Gastrocnemius medialis (tissue), 4 donors: ENCODE measurements at regions not wholly inside any gene's neighbourhood (a gene's known extent, or its start where the extent isn't known, plus 50 kb on each side); places are given as distances from the start of the nearest gene placed in this dataset.
"Not testable (repeated sequence)": the region's sequence is repeated elsewhere in the genome, so short reads cannot be mapped to it uniquely, and the experiment has no call there.

ENCODE experiments used
- ATAC-seq, 2 donors: fragments of 150-250 bp; one replicate each; pipeline ENCODE4 v1.9.1; 2016
- DNase-seq, 2 donors: peaks; one replicate each; pipeline ENCODE4 v3.0.0-alpha.2; 2019
- H3K27ac ChIP-seq, 4 donors: fragments of 200-600 bp; sonication (generic); 1 replicate in 1 of 4; 2 replicates in 3 of 4; pipeline ENCODE4 v1.5.1; 2016 to 2018; ENCODE audit warnings: mild to moderate bottlenecking in 2 of 4, moderate library complexity in 1 of 4
- H3K27me3 ChIP-seq, 3 donors: fragments of 200-600 bp; sonication (generic) in 2 of 3; 1 replicate in 1 of 3; 2 replicates in 2 of 3; pipeline versions ENCODE4 v1.5.1 to v1.6.0; 2016 to 2019; ENCODE audit warnings: mild to moderate bottlenecking in 1 of 3, moderate library complexity in 1 of 3
- H3K36me3 ChIP-seq, 2 donors: fragments of 200-600 bp; sonication (generic) in 1 of 2; one replicate each; pipeline ENCODE4 v1.5.1; 2017 to 2018
- H3K4me1 ChIP-seq, 2 donors: fragments of 200-600 bp; sonication (generic) in 1 of 2; one replicate each; pipeline ENCODE4 v1.5.1; 2016 to 2017; ENCODE audit warnings: mild to moderate bottlenecking in 2 of 2
- H3K4me3 ChIP-seq, 4 donors: fragments of 200-600 bp; sonication (generic) in 3 of 4; 1 replicate in 1 of 4; 2 replicates in 3 of 4; pipeline ENCODE4 v1.5.1; 2016 to 2019; ENCODE audit warnings: mild to moderate bottlenecking in 2 of 4
- H3K9me3 ChIP-seq, 3 donors: fragments of 200-600 bp; sonication (generic) in 2 of 3; 1 replicate in 1 of 3; 2 replicates in 2 of 3; pipeline ENCODE4 v1.5.1; 2016 to 2019
- CTCF ChIP-seq, 5 experiments: fragments of 450-650 bp in 3 of 5; fragments of 200-600 bp in 2 of 5; sonication (generic) in 2 of 5; IDR thresholded peaks in 4 of 5; conservative IDR thresholded peaks in 1 of 5; 1 replicate in 4 of 5; 2 replicates in 1 of 5; pipeline ENCODE4 v1.5.1; 2016 to 2019; ENCODE audit warnings: antibody characterized with exemption in 5 of 5, mild to moderate bottlenecking in 3 of 5, moderate library complexity in 3 of 5
- POLR2A ChIP-seq, 2 donors: fragments of 450-650 bp; IDR thresholded peaks; one replicate each; pipeline ENCODE4 v1.6.1; 2017; ENCODE audit warnings: antibody characterized with exemption in 2 of 2, mild to moderate bottlenecking in 2 of 2, moderate library complexity in 2 of 2
- in situ Hi-C, 4 donors: fragments of 200-750 bp; cut with MboI; loops; one replicate each; pipeline versions ENCODE4 v1.15.0 to v1.8.0; 2017; ENCODE audit warnings: low sequenced_read_pairs in 4 of 4
- intact Hi-C: fragments of 100-400 bp; cut with DNase I; formaldehyde crosslinking; loops from one replicate; pipeline ENCODE4 v1.15.1; 2023; ENCODE audit warnings: low total_unique reads

- no peak overlapping the region for H3K4me3 ChIP-seq
- DNase-seq (no peak), ATAC-seq (no peak)
- in situ Hi-C loops (no loop called here), intact Hi-C loops (no loop called here)
- no peaks in the 10 kb centered on the region for H3K4me1 ChIP-seq
- no peak overlapping the region for H3K27ac ChIP-seq
- no peaks in the 10 kb centered on the region for H3K27me3 ChIP-seq
- no peaks in the 10 kb centered on the region for H3K9me3 ChIP-seq
- no peaks in the 10 kb centered on the region for H3K36me3 ChIP-seq
- TF ChIP-seq POLR2A (IDR thresholded peaks at IDR 0.05) (no peak), CTCF (IDR thresholded peaks at IDR 0.05 in 4 of 5, conservative IDR thresholded peaks at IDR 0.05 in 1 of 5) (no peak)
Measured at GRCh38 chr3:153502682-153503081, 340.7 kb downstream of the RAP2B start.

- in situ Hi-C loops (no loop called here), intact Hi-C loops (no loop called here)
- TF ChIP-seq CTCF (IDR thresholded peaks at IDR 0.05 in 4 of 5, conservative IDR thresholded peaks at IDR 0.05 in 1 of 5) (no peak), POLR2A (IDR thresholded peaks at IDR 0.05) (no peak)
Measured at GRCh38 chr3:153503873-153504272, 341.8 kb downstream of the RAP2B start.

GRCh38 chr3:153506205-153506604, 344.2 kb downstream of the RAP2B start:
- intact Hi-C loops, H3K9me3 ChIP-seq, H3K27ac ChIP-seq, in situ Hi-C loops, H3K4me3 ChIP-seq, H3K27me3 ChIP-seq, DNase-seq, ATAC-seq, H3K36me3 ChIP-seq, H3K4me1 ChIP-seq: not testable (repeated sequence)

More at GRCh38 chr3:153503873-153504272, 341.8 kb downstream of the RAP2B start:
- no peaks in the 10 kb centered on the region for H3K27me3 ChIP-seq
- H3K4me1 ChIP-seq = no peaks in the 10 kb centered on the region
- no peaks in the 10 kb centered on the region for H3K9me3 ChIP-seq
- ATAC-seq (no peak), DNase-seq (no peak)
- H3K4me3 ChIP-seq = no peak overlapping the region
- no peak overlapping the region for H3K27ac ChIP-seq
- no peaks in the 10 kb centered on the region for H3K36me3 ChIP-seq

GRCh38 chr3:153506686-153507085, 344.7 kb downstream of the RAP2B start:
- H3K4me3 ChIP-seq, H3K4me1 ChIP-seq, H3K9me3 ChIP-seq, H3K27me3 ChIP-seq, H3K27ac ChIP-seq, in situ Hi-C loops, ATAC-seq, DNase-seq, H3K36me3 ChIP-seq, intact Hi-C loops: not testable (repeated sequence)

GRCh38 chr3:153513236-153513635, 351.2 kb downstream of the RAP2B start:
- Histone ChIP-seq H3K36me3 (no peaks in the 10 kb centered on the region), H3K4me3 (no peak overlapping the region), H3K9me3 (no peaks in the 10 kb centered on the region), H3K27ac (no peak overlapping the region), H3K4me1 (no peaks in the 10 kb centered on the region), H3K27me3 (no peaks in the 10 kb centered on the region)
- intact Hi-C loops = no loop called here
- DNase-seq (no peak), ATAC-seq (no peak)
- TF ChIP-seq POLR2A (IDR thresholded peaks at IDR 0.05) (no peak), CTCF (IDR thresholded peaks at IDR 0.05 in 4 of 5, conservative IDR thresholded peaks at IDR 0.05 in 1 of 5) (no peak)
- in situ Hi-C loops = no loop called here

- no peak for DNase-seq
- Histone ChIP-seq H3K4me1 (no peaks in the 10 kb centered on the region), H3K27ac (no peak overlapping the region), H3K4me3 (no peak overlapping the region), H3K9me3 (no peaks in the 10 kb centered on the region), H3K36me3 (no peaks in the 10 kb centered on the region), H3K27me3 (no peaks in the 10 kb centered on the region)
- in situ Hi-C loops (no loop called here), intact Hi-C loops (no loop called here)
- no peak for ATAC-seq
- TF ChIP-seq POLR2A (IDR thresholded peaks at IDR 0.05) (no peak), CTCF (IDR thresholded peaks at IDR 0.05 in 4 of 5, conservative IDR thresholded peaks at IDR 0.05 in 1 of 5) (no peak)
Measured at GRCh38 chr3:153528473-153528872, 366.4 kb downstream of the RAP2B start.
